ENCODE measurements at regions not wholly inside any gene's neighbourhood (a gene's known extent, or its start where the extent isn't known, plus 50 kb on each side); places are given as distances from the start of the nearest gene placed in this dataset.

DNA sequence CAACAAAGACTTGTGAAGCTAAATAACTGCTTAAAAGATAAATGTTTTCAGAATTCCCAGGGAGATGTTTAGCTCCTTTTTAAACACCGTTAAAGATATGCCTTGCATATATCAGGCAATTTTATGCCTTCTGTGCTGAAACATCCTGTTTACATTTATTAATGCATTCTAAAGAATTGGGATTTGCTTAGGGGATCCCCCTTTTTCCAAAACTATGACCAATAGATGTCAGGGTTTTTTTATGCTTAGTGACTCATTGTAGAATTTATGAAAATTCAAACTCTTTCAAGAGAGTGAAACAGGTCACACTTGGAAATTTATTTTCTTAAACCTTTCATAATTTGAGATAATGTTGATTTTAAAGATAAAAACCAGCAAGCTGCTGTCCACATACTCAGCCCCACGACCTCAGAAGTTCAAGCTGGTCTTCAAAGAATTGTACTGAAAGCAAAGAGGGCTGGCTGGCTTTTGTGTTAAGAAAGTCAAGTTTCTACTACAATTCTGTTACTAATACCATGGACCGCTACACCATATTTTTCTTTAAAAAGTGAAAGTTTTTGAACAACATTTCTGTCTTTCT, 411.8 kb downstream of the ETV1 start:
- no peak overlapping the region for H2AFZ ChIP-seq (ENCODE audit: low read depth, low read length)
- ATAC-seq (ENCODE audit: insufficient read depth, low read depth) (no peak), DNase-seq (no peak)
- H3K79me2 ChIP-seq (ENCODE audit: insufficient read depth, low read length) = no peaks in the 10 kb centered on the region
- no peak overlapping the region for H3K4me2 ChIP-seq (ENCODE audit: insufficient read depth, low read length)
- H3K36me3 ChIP-seq (ENCODE audit: insufficient read depth, low read length) = no peaks in the 10 kb centered on the region
- no peaks in the 10 kb centered on the region for H3K9me3 ChIP-seq (ENCODE audit: insufficient read depth, low read length, severe bottlenecking)
- H3K4me3 ChIP-seq (ENCODE audit: low read depth in 1 of 2, low read length in 2 of 2) = no peak overlapping the region
- no peaks in the 10 kb centered on the region for H4K20me1 ChIP-seq (ENCODE audit: insufficient read depth, low read length)
- no peak for TF ChIP-seq EZH2 (IDR thresholded peaks at IDR 0.05; ENCODE audit: borderline replicate concordance, low read depth, low read length, severe bottlenecking)
- no peak for TF ChIP-seq CTCF (IDR thresholded peaks at IDR 0.05; ENCODE audit: borderline replicate concordance, extremely low read depth, low read length, poor library complexity, severe bottlenecking)
- H3K4me1 ChIP-seq (ENCODE audit: insufficient read depth, low read length) = no peaks in the 10 kb centered on the region
- H3K27me3 ChIP-seq (ENCODE audit: insufficient read depth, low read length, poor library complexity) = no peaks in the 10 kb centered on the region
- H3K27ac ChIP-seq (ENCODE audit: low read length) = no peak overlapping the region
- H3K9ac ChIP-seq (ENCODE audit: low read depth, low read length) = no peak overlapping the region

GRCh38 chr7:13578294-13578693, 411.2 kb downstream of the ETV1 start:
- Histone ChIP-seq H4K20me1 (ENCODE audit: insufficient read depth, low read length) (no peaks in the 10 kb centered on the region), H3K4me1 (ENCODE audit: insufficient read depth, low read length) (no peaks in the 10 kb centered on the region), H3K9ac (ENCODE audit: low read depth, low read length) (no peak overlapping the region), H3K9me3 (ENCODE audit: insufficient read depth, low read length, severe bottlenecking) (no peaks in the 10 kb centered on the region), H3K79me2 (ENCODE audit: insufficient read depth, low read length) (no peaks in the 10 kb centered on the region), H3K36me3 (ENCODE audit: insufficient read depth, low read length) (no peaks in the 10 kb centered on the region), H3K27me3 (ENCODE audit: insufficient read depth, low read length, poor library complexity) (no peaks in the 10 kb centered on the region), H2AFZ (ENCODE audit: low read depth, low read length) (no peak overlapping the region), H3K4me2 (ENCODE audit: insufficient read depth, low read length) (no peak overlapping the region), H3K4me3 (ENCODE audit: low read depth in 1 of 2, low read length in 2 of 2) (no peak overlapping the region), H3K27ac (ENCODE audit: low read length) (no peak overlapping the region)
- TF ChIP-seq CTCF (IDR thresholded peaks at IDR 0.05; ENCODE audit: borderline replicate concordance, extremely low read depth, low read length, poor library complexity, severe bottlenecking) (no peak), EZH2 (IDR thresholded peaks at IDR 0.05; ENCODE audit: borderline replicate concordance, low read depth, low read length, severe bottlenecking) (no peak)
- no peak for DNase-seq
- no peak for ATAC-seq (ENCODE audit: insufficient read depth, low read depth)

DNA sequence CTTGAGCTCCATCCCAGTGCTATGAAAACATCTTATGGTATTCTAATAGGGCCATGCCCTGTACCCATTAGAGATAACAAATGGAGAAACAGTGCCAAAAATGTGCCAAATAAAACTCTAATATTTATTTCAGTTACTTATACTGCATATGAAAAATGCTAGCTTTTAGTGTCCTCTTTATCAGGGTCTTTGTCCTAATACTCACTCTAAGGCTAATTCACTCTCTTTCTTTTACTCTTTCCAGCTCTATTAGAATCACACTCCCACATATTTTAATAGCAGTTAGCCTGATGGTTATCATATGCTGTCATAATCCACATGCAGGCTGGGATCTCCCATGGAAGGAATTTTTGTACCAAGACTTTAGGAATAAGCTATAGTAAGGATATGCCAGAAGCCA, 408.4 kb downstream of the ETV1 start:
- no peak overlapping the region for H3K4me3 ChIP-seq (ENCODE audit: low read depth in 1 of 2, low read length in 2 of 2)
- no peak overlapping the region for H3K27ac ChIP-seq (ENCODE audit: low read length)
- no peaks in the 10 kb centered on the region for H3K27me3 ChIP-seq (ENCODE audit: insufficient read depth, low read length, poor library complexity)
- H3K79me2 ChIP-seq (ENCODE audit: insufficient read depth, low read length) = no peaks in the 10 kb centered on the region
- H3K9ac ChIP-seq (ENCODE audit: low read depth, low read length) = no peak overlapping the region
- no peaks in the 10 kb centered on the region for H4K20me1 ChIP-seq (ENCODE audit: insufficient read depth, low read length)
- H3K36me3 ChIP-seq (ENCODE audit: insufficient read depth, low read length) = no peaks in the 10 kb centered on the region
- no peak overlapping the region for H3K4me2 ChIP-seq (ENCODE audit: insufficient read depth, low read length)
- H3K9me3 ChIP-seq (ENCODE audit: insufficient read depth, low read length, severe bottlenecking) = no peaks in the 10 kb centered on the region
- H2AFZ ChIP-seq (ENCODE audit: low read depth, low read length) = no peak overlapping the region
- H3K4me1 ChIP-seq (ENCODE audit: insufficient read depth, low read length) = no peaks in the 10 kb centered on the region
- no peak for ATAC-seq (ENCODE audit: insufficient read depth, low read depth)
- DNase-seq = no peak
- TF ChIP-seq EZH2 (IDR thresholded peaks at IDR 0.05; ENCODE audit: borderline replicate concordance, low read depth, low read length, severe bottlenecking) = no peak

DNA sequence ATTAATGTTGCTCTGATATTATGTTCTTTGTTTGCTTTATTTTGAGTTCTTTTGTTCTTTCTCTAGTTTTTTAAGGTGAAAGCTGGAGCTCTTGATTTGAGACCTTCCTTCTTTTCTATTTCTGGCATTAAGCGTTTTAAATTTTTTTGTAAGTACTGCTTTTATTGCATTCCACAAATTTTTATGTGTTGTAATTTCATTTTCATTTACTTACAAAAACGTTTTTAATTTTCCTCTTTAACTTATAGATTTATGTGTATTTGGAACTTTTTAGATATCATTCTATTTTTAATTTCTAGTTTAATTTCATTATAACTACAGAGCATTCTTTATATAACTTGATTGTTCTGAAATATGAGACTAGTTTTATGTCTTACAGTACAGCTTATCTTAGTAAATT, 395.6 kb downstream of the ETV1 start:
- H3K27ac ChIP-seq (ENCODE audit: low read length) = no peak overlapping the region
- no peak for DNase-seq
- no peak overlapping the region for H3K9ac ChIP-seq (ENCODE audit: low read depth, low read length)
- no peaks in the 10 kb centered on the region for H3K79me2 ChIP-seq (ENCODE audit: insufficient read depth, low read length)
- TF ChIP-seq EZH2 (IDR thresholded peaks at IDR 0.05; ENCODE audit: borderline replicate concordance, low read depth, low read length, severe bottlenecking) (no peak), CTCF (IDR thresholded peaks at IDR 0.05; ENCODE audit: borderline replicate concordance, extremely low read depth, low read length, poor library complexity, severe bottlenecking) (no peak)
- H4K20me1 ChIP-seq (ENCODE audit: insufficient read depth, low read length) = no peaks in the 10 kb centered on the region
- no peaks in the 10 kb centered on the region for H3K36me3 ChIP-seq (ENCODE audit: insufficient read depth, low read length)
- H3K4me3 ChIP-seq (ENCODE audit: low read depth in 1 of 2, low read length in 2 of 2) = no peak overlapping the region
- peaks cover 4% of the 10 kb centered on the region for H3K9me3 ChIP-seq (ENCODE audit: insufficient read depth, low read length, severe bottlenecking)
- H3K4me2 ChIP-seq (ENCODE audit: insufficient read depth, low read length) = no peak overlapping the region
- H3K4me1 ChIP-seq (ENCODE audit: insufficient read depth, low read length) = no peaks in the 10 kb centered on the region
- no peak overlapping the region for H2AFZ ChIP-seq (ENCODE audit: low read depth, low read length)
- ATAC-seq (ENCODE audit: insufficient read depth, low read depth) = no peak
- H3K27me3 ChIP-seq (ENCODE audit: insufficient read depth, low read length, poor library complexity) = no peaks in the 10 kb centered on the region

Measured in DND-41 (cell line).